Nephron progenitor cell (in vitro differentiated cells): ENCODE measurements at regions not wholly inside any gene's neighbourhood (a gene's known extent, or its start where the extent isn't known, plus 50 kb on each side); places are given as distances from the start of the nearest gene placed in this dataset.

Experiments used
- DNase-seq: peaks from one replicate; pipeline ENCODE4 v3.0.0; 2021
- H3K27ac Mint-ChIP-seq: 2 replicates; pipeline ENCODE4 v1.8.0; 2021; ENCODE audit warnings: mild to moderate bottlenecking, moderate library complexity, mixed read lengths
- H3K27me3 Mint-ChIP-seq: 2 replicates; pipeline ENCODE4 v1.8.0; 2021; ENCODE audit warnings: mild to moderate bottlenecking, low read depth, mixed read lengths; ENCODE audit not compliant: poor library complexity
- H3K36me3 Mint-ChIP-seq: 2 replicates; pipeline ENCODE4 v1.8.0; 2021; ENCODE audit warnings: low read depth, mixed read lengths
- H3K4me1 Mint-ChIP-seq: 2 replicates; pipeline ENCODE4 v1.8.0; 2021; ENCODE audit warnings: mixed read lengths
- H3K4me3 Mint-ChIP-seq: 2 replicates; pipeline ENCODE4 v1.8.0; 2021; ENCODE audit warnings: mild to moderate bottlenecking, moderate library complexity, mixed read lengths
- H3K9me3 Mint-ChIP-seq: 2 replicates; pipeline ENCODE4 v1.8.0; 2021; ENCODE audit warnings: mild to moderate bottlenecking, moderate library complexity, mixed read lengths
- TF ChIP-seq, protein P1 (sequence below): fragments of 200-600 bp; sonication (generic); IDR thresholded peaks from 2 replicates; pipeline ENCODE4 v1.5.0; 2021; ENCODE audit warnings: antibody characterized with exemption

GRCh38 chr9:115240676-115241075 lies 122.7 kb upstream of the TNC start:
- TF ChIP-seq, protein P1, sequence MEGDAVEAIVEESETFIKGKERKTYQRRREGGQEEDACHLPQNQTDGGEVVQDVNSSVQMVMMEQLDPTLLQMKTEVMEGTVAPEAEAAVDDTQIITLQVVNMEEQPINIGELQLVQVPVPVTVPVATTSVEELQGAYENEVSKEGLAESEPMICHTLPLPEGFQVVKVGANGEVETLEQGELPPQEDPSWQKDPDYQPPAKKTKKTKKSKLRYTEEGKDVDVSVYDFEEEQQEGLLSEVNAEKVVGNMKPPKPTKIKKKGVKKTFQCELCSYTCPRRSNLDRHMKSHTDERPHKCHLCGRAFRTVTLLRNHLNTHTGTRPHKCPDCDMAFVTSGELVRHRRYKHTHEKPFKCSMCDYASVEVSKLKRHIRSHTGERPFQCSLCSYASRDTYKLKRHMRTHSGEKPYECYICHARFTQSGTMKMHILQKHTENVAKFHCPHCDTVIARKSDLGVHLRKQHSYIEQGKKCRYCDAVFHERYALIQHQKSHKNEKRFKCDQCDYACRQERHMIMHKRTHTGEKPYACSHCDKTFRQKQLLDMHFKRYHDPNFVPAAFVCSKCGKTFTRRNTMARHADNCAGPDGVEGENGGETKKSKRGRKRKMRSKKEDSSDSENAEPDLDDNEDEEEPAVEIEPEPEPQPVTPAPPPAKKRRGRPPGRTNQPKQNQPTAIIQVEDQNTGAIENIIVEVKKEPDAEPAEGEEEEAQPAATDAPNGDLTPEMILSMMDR: no peak
- Mint-ChIP-seq H3K27me3 (peaks cover 5% of the 10 kb centered on the region), H3K36me3 (no peaks in the 10 kb centered on the region), H3K4me3 (no peak overlapping the region), H3K9me3 (no peaks in the 10 kb centered on the region), H3K4me1 (peaks cover 10% of the 10 kb centered on the region), H3K27ac (no peak overlapping the region)
- DNase-seq: no peak

GRCh38 chr9:115241641-115242040 lies 123.7 kb upstream of the TNC start:
- Mint-ChIP-seq H3K4me3 (no peak overlapping the region), H3K27me3 (peaks cover 5% of the 10 kb centered on the region), H3K4me1 (peaks cover 10% of the 10 kb centered on the region), H3K36me3 (no peaks in the 10 kb centered on the region), H3K9me3 (no peaks in the 10 kb centered on the region), H3K27ac (no peak overlapping the region)
- no peak for DNase-seq
- TF ChIP-seq, protein P1: no peak

GRCh38 chr9:115249488-115249887 lies 131.5 kb upstream of the TNC start:
- TF ChIP-seq, protein P1: no peak
- Mint-ChIP-seq H3K36me3 (no peaks in the 10 kb centered on the region), H3K27ac (no peak overlapping the region), H3K27me3 (peaks cover 4% of the 10 kb centered on the region), H3K4me1 (no peaks in the 10 kb centered on the region), H3K4me3 (no peak overlapping the region), H3K9me3 (no peaks in the 10 kb centered on the region)
- no peak for DNase-seq

- H3K9me3 Mint-ChIP-seq: no peaks in the 10 kb centered on the region
- TF ChIP-seq, protein P1: no peak
- H3K27me3 Mint-ChIP-seq: peaks cover 4% of the 10 kb centered on the region
- no peaks in the 10 kb centered on the region for H3K36me3 Mint-ChIP-seq
- DNase-seq: no peak
- H3K27ac Mint-ChIP-seq: no peak overlapping the region
- H3K4me1 Mint-ChIP-seq: no peaks in the 10 kb centered on the region
- H3K4me3 Mint-ChIP-seq: no peak overlapping the region
Measured at GRCh38 chr9:115250621-115251032, 132.7 kb upstream of the TNC start.

- Mint-ChIP-seq H3K27me3 (peaks cover 4% of the 10 kb centered on the region), H3K4me1 (no peaks in the 10 kb centered on the region), H3K27ac (no peak overlapping the region), H3K9me3 (no peaks in the 10 kb centered on the region), H3K4me3 (no peak overlapping the region), H3K36me3 (no peaks in the 10 kb centered on the region)
- no peak for DNase-seq
- TF ChIP-seq, protein P1: no peak
Measured at GRCh38 chr9:115254287-115255180, 136.6 kb upstream of the TNC start.

DNA sequence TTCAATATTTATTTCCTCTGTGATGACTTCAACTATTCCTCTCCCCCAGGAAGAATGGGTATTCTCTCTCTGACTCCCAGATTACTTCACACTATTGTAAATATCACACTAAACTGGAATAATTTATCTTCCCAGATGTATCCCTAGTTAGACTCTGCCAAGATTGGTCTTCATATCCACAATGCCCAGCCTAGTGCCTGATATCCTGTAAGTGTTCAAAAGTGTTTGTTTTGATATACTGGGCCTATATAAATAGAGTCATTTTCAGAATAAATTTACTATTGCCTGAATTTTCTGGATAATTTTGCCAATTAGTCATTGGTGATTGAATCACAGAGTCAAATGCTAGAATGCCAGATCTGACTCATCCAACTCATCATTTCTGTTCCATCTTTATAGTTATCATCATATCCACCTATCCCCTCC lies 143.7 kb upstream of the TNC start:
- no peak for DNase-seq
- Mint-ChIP-seq H3K27me3 (peaks cover 4% of the 10 kb centered on the region), H3K36me3 (no peaks in the 10 kb centered on the region), H3K4me1 (no peaks in the 10 kb centered on the region), H3K4me3 (no peak overlapping the region), H3K9me3 (no peaks in the 10 kb centered on the region), H3K27ac (no peak overlapping the region)
- TF ChIP-seq, protein P1: no peak
